ENCODE measurements at regions not wholly inside any gene's neighbourhood (a gene's known extent, or its start where the extent isn't known, plus 50 kb on each side); places are given as distances from the start of the nearest gene placed in this dataset.

- Histone ChIP-seq H3K18ac (ENCODE audit: insufficient read length, low read depth, low read length) (no peak overlapping the region), H3K79me2 (ENCODE audit: insufficient read depth, low read length) (no peaks in the 10 kb centered on the region), H3K4ac (ENCODE audit: low read depth, low read length) (no peak overlapping the region), H3K27ac (ENCODE audit: insufficient read length, low read depth, low read length) (no peak overlapping the region), H2AK5ac (ENCODE audit: insufficient read length, low read length) (no peak overlapping the region), H2BK15ac (ENCODE audit: low read depth, low read length) (no peak overlapping the region), H4K91ac (ENCODE audit: insufficient read length, low read depth, low read length) (no peak overlapping the region), H3K9me3 (ENCODE audit: control insufficient read depth, low read depth, low read length) (no peaks in the 10 kb centered on the region), H3K4me2 (ENCODE audit: insufficient read depth, insufficient read length, low read length) (no peak overlapping the region), H2BK5ac (ENCODE audit: insufficient read length, low read length) (no peak overlapping the region), H4K8ac (replicated peaks; ENCODE audit: insufficient read length, low read depth, low read length) (no peak overlapping the region), H3K23ac (ENCODE audit: insufficient read length, low read depth, low read length) (no peak overlapping the region), H3T11ph (ENCODE audit: low read length) (no peak overlapping the region), H3K79me1 (ENCODE audit: insufficient read depth, low read depth, low read length, poor library complexity, severe bottlenecking) (no peaks in the 10 kb centered on the region), H3K23me2 (ENCODE audit: insufficient read length, low read depth, low read length, poor library complexity, severe bottlenecking) (no peaks in the 10 kb centered on the region), H3K56ac (ENCODE audit: insufficient read length, low read depth, low read length) (no peak overlapping the region), H3K27me3 (ENCODE audit: insufficient read depth, low read length) (no peaks in the 10 kb centered on the region), H3K14ac (ENCODE audit: insufficient read depth, low read length) (no peak overlapping the region), H2BK20ac (ENCODE audit: low read depth, low read length, poor library complexity, severe bottlenecking) (no peak overlapping the region), H2BK12ac (ENCODE audit: insufficient read length, low read depth, low read length) (no peak overlapping the region), H4K20me1 (ENCODE audit: control insufficient read depth, insufficient read depth, insufficient read length) (no peaks in the 10 kb centered on the region), H2AFZ (ENCODE audit: low read length) (no peak overlapping the region), H3K4me1 (ENCODE audit: insufficient read depth, low read length) (no peaks in the 10 kb centered on the region), H4K5ac (ENCODE audit: insufficient read length, low read depth, low read length) (no peak overlapping the region), H3K9ac (ENCODE audit: extremely low read depth, insufficient read length, low read length) (no peak overlapping the region), H2BK120ac (ENCODE audit: low read depth, low read length, poor library complexity, severe bottlenecking) (no peak overlapping the region)
- Mint-ChIP-seq H3K9me3 (no peaks in the 10 kb centered on the region; a peak in 1 of 5 replicates), H3K4me3 (no peak overlapping the region), H3K36me3 (ENCODE audit: insufficient read depth in 1 of 3, low read depth in 3 of 3) (no peaks in the 10 kb centered on the region), H3K4me1 (no peaks in the 10 kb centered on the region), H3K27me3 (ENCODE audit: low read depth) (no peaks in the 10 kb centered on the region), H3K27ac (no peak overlapping the region)
- DNase-seq = no peak
- TF ChIP-seq CTCF (conservative IDR thresholded peaks at IDR 0.05) = no peak
Observed at GRCh38 chr9:29741169-29741568, 2167.9 kb upstream of the C9orf72 start.

Data from H9 (cell line).